ENCODE measurements at regions not wholly inside any gene's neighbourhood (a gene's known extent, or its start where the extent isn't known, plus 50 kb on each side); places are given as distances from the start of the nearest gene placed in this dataset.

GRCh38 chr3:19645093-19645492, 288.9 kb downstream of the EFHB start:
- peaks cover 0 to 3% (median 0%) of the 10 kb centered on the region in 3 donors for H3K9me3 ChIP-seq (ENCODE audit: control insufficient read depth in 2 of 3, insufficient read depth in 1 of 3, low read length in 3 of 3)
- no peaks in the 10 kb centered on the region for H3K36me3 ChIP-seq (ENCODE audit: control insufficient read depth in 2 of 3, insufficient read depth in 3 of 3, low read length in 3 of 3)
- H3K4me1 ChIP-seq (ENCODE audit: control insufficient read depth in 2 of 3, insufficient read depth in 2 of 3, low read depth in 1 of 3, low read length in 3 of 3) = no peaks in the 10 kb centered on the region
- no peak overlapping the region for H3K4me3 ChIP-seq (ENCODE audit: low read length in 3 of 3)
- no peak overlapping the region for H3K27ac ChIP-seq (ENCODE audit: low read depth in 2 of 2, low read length in 2 of 2)
- no peak for FAIRE-seq
- DNase-seq = no peak
- no peak for TF ChIP-seq CTCF (IDR thresholded peaks at IDR 0.05; ENCODE audit: borderline replicate concordance, extremely low read depth, insufficient read depth)
- H3K9ac ChIP-seq (ENCODE audit: low read length in 3 of 3) = no peak overlapping the region
- H3K27me3 ChIP-seq (ENCODE audit: control insufficient read depth, insufficient read depth, low read length) = no peaks in the 10 kb centered on the region
- intact Hi-C loops (cut with DNase I) = no loop called here

GRCh38 chr3:19644405-19644804, 289.6 kb downstream of the EFHB start:
- no peak for DNase-seq
- H3K36me3 ChIP-seq (ENCODE audit: control insufficient read depth in 2 of 3, insufficient read depth in 3 of 3, low read length in 3 of 3) = no peaks in the 10 kb centered on the region
- peaks cover 0 to 3% (median 0%) of the 10 kb centered on the region in 3 donors for H3K9me3 ChIP-seq (ENCODE audit: control insufficient read depth in 2 of 3, insufficient read depth in 1 of 3, low read length in 3 of 3)
- no peaks in the 10 kb centered on the region for H3K4me1 ChIP-seq (ENCODE audit: control insufficient read depth in 2 of 3, insufficient read depth in 2 of 3, low read depth in 1 of 3, low read length in 3 of 3)
- H3K4me3 ChIP-seq (ENCODE audit: low read length in 3 of 3) = no peak overlapping the region
- H3K9ac ChIP-seq (ENCODE audit: low read length in 3 of 3) = no peak overlapping the region
- FAIRE-seq = no peak
- intact Hi-C loops (cut with DNase I) = no loop called here
- H3K27me3 ChIP-seq (ENCODE audit: control insufficient read depth, insufficient read depth, low read length) = no peaks in the 10 kb centered on the region
- no peak for TF ChIP-seq CTCF (IDR thresholded peaks at IDR 0.05; ENCODE audit: borderline replicate concordance, extremely low read depth, insufficient read depth)
- H3K27ac ChIP-seq (ENCODE audit: low read depth in 2 of 2, low read length in 2 of 2) = no peak overlapping the region

- FAIRE-seq = no peak
- intact Hi-C loops (cut with DNase I) = no loop called here
- Histone ChIP-seq H3K36me3 (ENCODE audit: control insufficient read depth in 2 of 3, insufficient read depth in 3 of 3, low read length in 3 of 3) (no peaks in the 10 kb centered on the region), H3K27me3 (ENCODE audit: control insufficient read depth, insufficient read depth, low read length) (no peaks in the 10 kb centered on the region), H3K27ac (ENCODE audit: low read depth in 2 of 2, low read length in 2 of 2) (no peak overlapping the region), H3K4me3 (ENCODE audit: low read length in 3 of 3) (no peak overlapping the region), H3K9ac (ENCODE audit: low read length in 3 of 3) (no peak overlapping the region), H3K4me1 (ENCODE audit: control insufficient read depth in 2 of 3, insufficient read depth in 2 of 3, low read depth in 1 of 3, low read length in 3 of 3) (no peaks in the 10 kb centered on the region), H3K9me3 (ENCODE audit: control insufficient read depth in 2 of 3, insufficient read depth in 1 of 3, low read length in 3 of 3) (peaks cover 0 to 3% (median 0%) of the 10 kb centered on the region in 3 donors)
- DNase-seq = no peak
- no peak for TF ChIP-seq CTCF (IDR thresholded peaks at IDR 0.05; ENCODE audit: borderline replicate concordance, extremely low read depth, insufficient read depth)
Observed at GRCh38 chr3:19641408-19641807, 292.6 kb downstream of the EFHB start.

Data from kidney (tissue), 13 donors.